Lower leg skin (tissue), 4 donors: ENCODE measurements at regions not wholly inside any gene's neighbourhood (a gene's known extent, or its start where the extent isn't known, plus 50 kb on each side); places are given as distances from the start of the nearest gene placed in this dataset.

Source experiments
- DNase-seq, 2 donors: peaks; one replicate each; pipeline ENCODE4 v3.0.0-alpha.2; 2019; ENCODE audit warnings: low spot score in 2 of 2
- H3K4me3 ChIP-seq: fragments of 200-600 bp; sonication (generic); 2 replicates; pipeline ENCODE4 v1.5.1; 2017; ENCODE audit warnings: mild to moderate bottlenecking, low read depth; ENCODE audit not compliant: poor library complexity, severe bottlenecking
- POLR2A ChIP-seq, 2 donors: fragments of 450-650 bp; IDR thresholded peaks; one replicate each; pipeline ENCODE4 v1.6.1; 2016 to 2017; ENCODE audit warnings: antibody characterized with exemption in 2 of 2, mild to moderate bottlenecking in 1 of 2, moderate library complexity in 1 of 2
- WGBS, 2 donors: methylation state at CpG; one replicate each; pipeline ENCODE4 v1.1.5; 2018; 5-methylcytosine and 5-hydroxymethylcytosine counted together
- intact Hi-C: fragments of 100-400 bp; cut with DNase I; formaldehyde crosslinking; loops from one replicate; pipeline ENCODE4 v1.15.0; 2023; ENCODE audit warnings: low total_unique reads
- TF ChIP-seq, protein P1 (sequence below), 3 donors: fragments of 450-650 bp; IDR thresholded peaks; one replicate each; pipeline ENCODE4 v1.5.1; 2016; ENCODE audit warnings: antibody characterized with exemption in 3 of 3, mild to moderate bottlenecking in 3 of 3, moderate library complexity in 2 of 3

DNA sequence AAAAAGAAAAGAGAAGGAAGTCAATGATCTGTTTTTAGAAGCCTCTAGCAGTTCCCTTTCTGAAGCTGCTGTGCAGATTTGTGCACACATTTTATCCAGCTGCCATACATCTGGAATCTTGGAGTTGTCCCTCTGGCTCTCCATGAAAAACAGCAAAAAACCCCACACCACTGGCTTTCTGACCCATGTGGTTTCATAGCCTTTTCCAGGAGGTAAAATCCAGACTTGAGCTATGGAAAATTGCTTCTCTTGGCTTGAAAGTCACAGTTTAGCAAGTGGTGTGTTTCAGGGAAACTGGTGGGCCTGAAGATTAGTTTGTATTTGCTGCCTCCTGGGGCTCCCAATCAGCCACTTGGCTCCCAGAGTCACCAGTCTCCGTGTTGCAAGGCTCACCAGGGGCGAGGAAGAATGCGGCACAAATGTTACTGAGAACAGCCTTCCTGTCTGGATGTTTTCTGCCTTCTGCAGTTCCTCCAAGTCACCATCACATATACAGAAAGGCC, 50.1 kb upstream of the ADRB1 start:
- intact Hi-C loops = no loop called here
- WGBS, 2 donors = 24 to 45% methylated on average over 3 of the region's 3 CpGs
- no peak for DNase-seq
- H3K4me3 ChIP-seq = no peak overlapping the region
- no peak for TF ChIP-seq POLR2A (IDR thresholded peaks at IDR 0.05)
- TF ChIP-seq, protein P1, sequence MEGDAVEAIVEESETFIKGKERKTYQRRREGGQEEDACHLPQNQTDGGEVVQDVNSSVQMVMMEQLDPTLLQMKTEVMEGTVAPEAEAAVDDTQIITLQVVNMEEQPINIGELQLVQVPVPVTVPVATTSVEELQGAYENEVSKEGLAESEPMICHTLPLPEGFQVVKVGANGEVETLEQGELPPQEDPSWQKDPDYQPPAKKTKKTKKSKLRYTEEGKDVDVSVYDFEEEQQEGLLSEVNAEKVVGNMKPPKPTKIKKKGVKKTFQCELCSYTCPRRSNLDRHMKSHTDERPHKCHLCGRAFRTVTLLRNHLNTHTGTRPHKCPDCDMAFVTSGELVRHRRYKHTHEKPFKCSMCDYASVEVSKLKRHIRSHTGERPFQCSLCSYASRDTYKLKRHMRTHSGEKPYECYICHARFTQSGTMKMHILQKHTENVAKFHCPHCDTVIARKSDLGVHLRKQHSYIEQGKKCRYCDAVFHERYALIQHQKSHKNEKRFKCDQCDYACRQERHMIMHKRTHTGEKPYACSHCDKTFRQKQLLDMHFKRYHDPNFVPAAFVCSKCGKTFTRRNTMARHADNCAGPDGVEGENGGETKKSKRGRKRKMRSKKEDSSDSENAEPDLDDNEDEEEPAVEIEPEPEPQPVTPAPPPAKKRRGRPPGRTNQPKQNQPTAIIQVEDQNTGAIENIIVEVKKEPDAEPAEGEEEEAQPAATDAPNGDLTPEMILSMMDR (IDR thresholded peaks at IDR 0.05) = no peak
